Psoas muscle (tissue), 7 donors: ENCODE measurements at regions not wholly inside any gene's neighbourhood (a gene's known extent, or its start where the extent isn't known, plus 50 kb on each side); places are given as distances from the start of the nearest gene placed in this dataset.

Experiments
- ATAC-seq, 4 donors: fragments of 200-7000 bp; cut with Tn5 transposase; one replicate each; pipeline ENCODE4 v1.9.1; 2020; ENCODE audit warnings: moderate library complexity in 3 of 4, mild to moderate bottlenecking in 2 of 4
- DNase-seq, 2 donors: peaks; one replicate each; pipeline ENCODE4 v3.0.0-alpha.2; 2020
- H3K27ac ChIP-seq: fragments of 200-600 bp; one replicate; pipeline ENCODE4 v1.8.0; 2022
- H3K27me3 ChIP-seq, 3 donors: fragments of 200-600 bp in 1 of 3; one replicate each; pipeline versions ENCODE4 v1.6.1 to v1.8.0; 2013 to 2022; ENCODE audit warnings: low read length in 2 of 3, mild to moderate bottlenecking in 2 of 3, moderate library complexity in 1 of 3; ENCODE audit not compliant: insufficient read depth in 3 of 3
- H3K36me3 ChIP-seq, 2 donors: fragments of 200-600 bp in 1 of 2; one replicate each; pipeline versions ENCODE4 v1.6.1 to v1.8.0; 2013 to 2022; ENCODE audit warnings: low read depth in 1 of 2, mild to moderate bottlenecking in 1 of 2, moderate library complexity in 1 of 2; ENCODE audit not compliant: insufficient read depth in 1 of 2
- H3K4me1 ChIP-seq: fragments of 200-600 bp; one replicate; pipeline ENCODE4 v1.8.0; 2022
- H3K4me3 ChIP-seq: fragments of 200-600 bp; one replicate; pipeline ENCODE4 v1.8.0; 2022; ENCODE audit warnings: mild to moderate bottlenecking
- H3K9me3 ChIP-seq: fragments of 200-600 bp; one replicate; pipeline ENCODE4 v1.8.0; 2022
- CTCF ChIP-seq: fragments of 200-600 bp; IDR thresholded peaks from one replicate; pipeline ENCODE4 v1.8.0; 2022; ENCODE audit warnings: antibody characterized with exemption
- WGBS, 3 donors: extraction: QIAGEN DNeasy Blood & Tissue Kit; methylation state at CpG; one replicate each; pipeline versions ENCODE4 v1.1.6 to v1.1.7; 2013; 5-methylcytosine and 5-hydroxymethylcytosine counted together
- intact Hi-C, 2 donors: fragments of 100-400 bp; cut with DNase I; formaldehyde crosslinking; loops; one replicate each; pipeline versions ENCODE4 v1.11.0 to v1.14.2; 2022
- donor health status: healthy with polysubstance abuse.
- donor health status: DM: no; HTN: no; CAD: no; lungs with moderate emphysema.
- donor health status: Bipolar disorder and iron deficiency.
- donor health status: healthy.
- donor health status: DM: yes; HTN: yes; CAD: no.
- donor health status: DM: no; HTN: no; CAD: no.
- donor health status: DM: yes; HTN: yes; CAD: no.

GRCh38 chr3:23117856-23118255 lies 85.3 kb upstream of the UBE2E2 start:
- intact Hi-C loops: no loop called here
- no peak for TF ChIP-seq CTCF
- H3K36me3 ChIP-seq: no peaks in the 10 kb centered on the region
- DNase-seq: no peak
- no peak overlapping the region for H3K4me3 ChIP-seq
- no peak for ATAC-seq
- H3K4me1 ChIP-seq: peaks cover 7% of the 10 kb centered on the region
- no peaks in the 10 kb centered on the region for H3K27me3 ChIP-seq
- H3K9me3 ChIP-seq: no peaks in the 10 kb centered on the region
- 52 to 63% (median 52%) methylated on average over 1 of the region's 1 CpG for WGBS, 3 donors
- no peak overlapping the region for H3K27ac ChIP-seq

DNA sequence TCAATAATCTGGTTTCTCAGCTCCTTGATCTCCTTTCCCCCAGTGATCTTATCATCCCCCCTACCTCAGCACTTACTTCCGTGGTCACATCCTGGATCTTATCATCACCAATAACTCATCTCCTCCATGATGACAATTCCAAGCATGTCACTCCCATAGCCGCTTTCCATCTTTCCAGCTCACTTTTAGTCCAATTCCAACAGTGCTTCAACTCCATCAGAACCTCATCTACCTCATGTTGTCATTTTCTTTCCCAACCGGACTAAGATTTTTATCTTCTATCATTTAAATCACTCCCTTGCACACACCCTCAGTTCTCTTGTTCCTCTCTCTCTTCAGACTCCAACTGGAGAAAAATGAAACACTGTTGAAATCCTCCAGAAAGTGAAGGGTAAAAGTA lies 75.9 kb upstream of the UBE2E2 start:
- ATAC-seq (no peak), DNase-seq (no peak)
- no peak overlapping the region for H3K4me3 ChIP-seq
- TF ChIP-seq CTCF: no peak
- H3K9me3 ChIP-seq: no peaks in the 10 kb centered on the region
- 91 to 97% (median 93%) methylated on average over 3 of the region's 3 CpGs for WGBS, 3 donors
- intact Hi-C loops: no loop called here
- H3K27ac ChIP-seq: no peak overlapping the region
- no peaks in the 10 kb centered on the region for H3K4me1 ChIP-seq
- H3K27me3 ChIP-seq: no peaks in the 10 kb centered on the region
- H3K36me3 ChIP-seq: no peaks in the 10 kb centered on the region

GRCh38 chr3:23128655-23129054 lies 74.5 kb upstream of the UBE2E2 start:
- DNase-seq (no peak), ATAC-seq (peak; percentile 38 to 56 (median 54))
- WGBS, 3 donors: 43 to 52% (median 48%) methylated on average over 2 of the region's 2 CpGs
- Histone ChIP-seq H3K4me1 (no peaks in the 10 kb centered on the region), H3K9me3 (no peaks in the 10 kb centered on the region), H3K27me3 (no peaks in the 10 kb centered on the region), H3K36me3 (no peaks in the 10 kb centered on the region), H3K27ac (peak overlapping the region; percentile 56), H3K4me3 (peak overlapping the region; percentile 56)
- no peak for TF ChIP-seq CTCF
- intact Hi-C loops: no loop called here

DNA sequence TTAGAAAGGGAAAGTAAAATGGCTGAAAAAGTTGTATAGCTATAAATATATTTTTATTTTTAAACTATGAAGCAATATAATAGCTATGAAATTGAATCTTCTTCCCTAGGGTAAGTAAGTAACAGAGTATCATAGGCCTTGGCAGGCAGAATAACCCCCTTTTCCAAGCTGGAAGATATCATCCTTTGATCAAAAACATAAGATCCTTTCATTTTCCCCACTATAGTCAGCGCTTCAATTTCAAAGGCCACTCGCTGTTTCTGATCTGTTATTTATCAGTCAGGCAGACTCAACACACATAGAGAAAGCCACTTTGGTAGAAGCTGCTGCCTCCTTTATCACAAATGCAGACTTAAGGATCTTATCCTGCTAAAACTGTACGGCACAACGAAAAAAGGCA lies 74.0 kb upstream of the UBE2E2 start:
- TF ChIP-seq CTCF: no peak
- 60 to 64% (median 63%) methylated on average over 4 of the region's 4 CpGs for WGBS, 3 donors
- Histone ChIP-seq H3K36me3 (no peaks in the 10 kb centered on the region), H3K27ac (peak overlapping the region; percentile 56), H3K27me3 (no peaks in the 10 kb centered on the region), H3K4me1 (no peaks in the 10 kb centered on the region), H3K9me3 (no peaks in the 10 kb centered on the region), H3K4me3 (peak overlapping the region; percentile 56)
- intact Hi-C loops: no loop called here
- peak; percentile 61 to 82 (median 66) for ATAC-seq
- DNase-seq: no peak

GRCh38 chr3:23129817-23130216 lies 73.3 kb upstream of the UBE2E2 start:
- H3K27ac ChIP-seq: no peak overlapping the region
- no peaks in the 10 kb centered on the region for H3K9me3 ChIP-seq
- no peak overlapping the region for H3K4me3 ChIP-seq
- intact Hi-C loops: no loop called here
- no peaks in the 10 kb centered on the region for H3K4me1 ChIP-seq
- no peak for TF ChIP-seq CTCF
- DNase-seq (no peak), ATAC-seq (peak in 1 of 4 donors; percentile 34)
- no peaks in the 10 kb centered on the region for H3K27me3 ChIP-seq
- 65 to 79% (median 71%) methylated on average over 3 of the region's 3 CpGs for WGBS, 3 donors
- H3K36me3 ChIP-seq: no peaks in the 10 kb centered on the region
